ENCODE measurements at regions not wholly inside any gene's neighbourhood (a gene's known extent, or its start where the extent isn't known, plus 50 kb on each side); places are given as distances from the start of the nearest gene placed in this dataset.
"Not testable (repeated sequence)": the region's sequence is repeated elsewhere in the genome, so short reads cannot be mapped to it uniquely, and the experiment has no call there.

- no peak for DNase-seq
These were observed 593.8 kb upstream of the NRSN1 start for GRCh38 chr6:23532227-23532626.

GRCh38 chr6:23533311-23533710 is 592.7 kb upstream of the NRSN1 start:
- DNase-seq, result no peak

GRCh38 chr6:23533944-23534343 is 592.1 kb upstream of the NRSN1 start:
- no peak for DNase-seq

GRCh38 chr6:23534351-23534750 is 591.7 kb upstream of the NRSN1 start:
- no peak for DNase-seq

- no peak for DNase-seq
These were observed 590.9 kb upstream of the NRSN1 start for GRCh38 chr6:23535101-23535500.

GRCh38 chr6:23537828-23538227 is 588.2 kb upstream of the NRSN1 start:
- DNase-seq, result no peak

- no peak for DNase-seq
These were observed 578.2 kb upstream of the NRSN1 start for GRCh38 chr6:23547851-23548250.

- DNase-seq, result not testable (repeated sequence)
These were observed 571.1 kb upstream of the NRSN1 start for GRCh38 chr6:23554953-23555352.

GRCh38 chr6:23559587-23560343 is 566.2 kb upstream of the NRSN1 start:
- DNase-seq, result no peak

- DNase-seq, result no peak
These were observed 564.3 kb upstream of the NRSN1 start for GRCh38 chr6:23561732-23562131.

- DNase-seq, result no peak
These were observed 563.5 kb upstream of the NRSN1 start for GRCh38 chr6:23562554-23562953.

- no peak for DNase-seq
These were observed 562.7 kb upstream of the NRSN1 start for GRCh38 chr6:23563323-23563722.

GRCh38 chr6:23566418-23566817 is 559.6 kb upstream of the NRSN1 start:
- DNase-seq, result no peak

- no peak for DNase-seq
These were observed 557.7 kb upstream of the NRSN1 start for GRCh38 chr6:23568292-23568691.

GRCh38 chr6:23584134-23584763 is 541.8 kb upstream of the NRSN1 start:
- DNase-seq, result no peak

GRCh38 chr6:23587582-23587981 is 538.4 kb upstream of the NRSN1 start:
- no peak for DNase-seq

- no peak for DNase-seq
These were observed 536.2 kb upstream of the NRSN1 start for GRCh38 chr6:23589811-23590210.

- DNase-seq, result no peak
These were observed 535.4 kb upstream of the NRSN1 start for GRCh38 chr6:23590498-23591126.

GRCh38 chr6:23591761-23592160 is 534.3 kb upstream of the NRSN1 start:
- no peak for DNase-seq

- DNase-seq, result no peak
These were observed 525.9 kb upstream of the NRSN1 start for GRCh38 chr6:23600118-23600517.

GRCh38 chr6:23601811-23602345 is 524.1 kb upstream of the NRSN1 start:
- no peak for DNase-seq

- no peak for DNase-seq
These were observed 517.0 kb upstream of the NRSN1 start for GRCh38 chr6:23608931-23609435.

- no peak for DNase-seq
These were observed 514.1 kb upstream of the NRSN1 start for GRCh38 chr6:23611776-23612381.

Measured in GOT3 (cell line).